CD1c-positive myeloid dendritic cell (primary cell): ENCODE measurements at regions not wholly inside any gene's neighbourhood (a gene's known extent, or its start where the extent isn't known, plus 50 kb on each side); places are given as distances from the start of the nearest gene placed in this dataset.

Experiments used
- DNase-seq: peaks from one replicate; pipeline ENCODE4 v3.0.0-alpha.2; 2016; ENCODE audit errors: extremely low spot score

DNA sequence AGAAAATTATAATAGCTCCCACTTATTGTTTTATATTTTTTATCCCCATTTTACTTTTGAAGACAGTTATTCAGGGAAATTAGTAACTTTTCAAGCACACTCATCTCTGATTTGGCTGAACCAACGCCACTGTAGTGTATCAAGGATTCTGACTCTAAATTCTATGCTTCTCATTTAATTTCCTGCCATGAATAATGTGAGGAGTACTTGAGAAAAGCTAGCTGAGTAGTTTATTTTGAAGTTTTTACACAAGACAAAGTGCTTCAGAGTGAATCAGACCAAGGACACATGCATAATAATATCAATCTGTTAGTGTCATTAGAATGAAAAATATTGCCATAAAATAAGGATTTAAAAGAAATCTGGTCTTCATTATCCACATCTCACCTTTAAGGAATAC, 329.9 kb downstream of the SLITRK6 start:
- no peak for DNase-seq

GRCh38 chr13:85462792-85463425, 336.3 kb downstream of the SLITRK6 start:
- DNase-seq, result no peak

DNA sequence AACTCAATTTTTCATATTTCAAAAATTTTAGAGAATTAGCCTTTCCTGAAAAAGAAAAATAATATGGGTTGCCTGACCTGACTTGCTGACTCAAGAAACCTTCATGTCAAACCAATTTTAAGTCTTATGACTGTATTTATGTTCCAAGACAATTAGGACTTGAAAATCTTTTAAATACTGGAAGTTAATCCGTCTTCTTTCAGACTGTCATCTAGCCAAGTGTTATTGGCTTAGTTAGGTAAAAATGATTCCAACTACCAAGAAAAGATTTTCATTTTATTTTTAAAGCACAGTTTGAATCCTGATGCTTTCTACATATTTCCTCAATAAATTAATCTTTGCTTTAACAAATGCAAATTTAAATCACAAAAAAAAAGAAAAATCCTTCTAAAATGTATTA, 337.6 kb downstream of the SLITRK6 start:
- DNase-seq, result no peak

DNA sequence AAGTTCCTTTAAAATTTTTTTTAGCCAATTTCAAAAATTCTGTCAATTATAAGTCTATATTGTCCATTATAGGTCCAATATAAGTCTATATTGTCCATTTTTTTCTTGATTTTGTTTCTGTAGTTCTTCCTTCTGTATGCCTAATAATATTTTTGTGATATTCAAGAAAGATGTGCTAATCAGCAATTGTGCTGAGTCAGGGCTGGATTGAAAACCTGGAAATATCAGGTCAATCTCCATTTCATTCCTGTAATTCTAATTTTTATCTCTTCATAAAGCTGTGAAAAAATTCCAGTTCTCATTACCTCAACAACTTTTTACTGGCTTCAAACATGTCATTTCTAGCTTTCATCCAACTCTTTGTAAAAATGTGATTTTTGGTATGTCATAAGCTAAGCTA, 353.7 kb downstream of the SLITRK6 start:
- DNase-seq, result no peak

- DNase-seq, result no peak
Observed at GRCh38 chr13:85441975-85442374, 357.2 kb downstream of the SLITRK6 start.

DNA sequence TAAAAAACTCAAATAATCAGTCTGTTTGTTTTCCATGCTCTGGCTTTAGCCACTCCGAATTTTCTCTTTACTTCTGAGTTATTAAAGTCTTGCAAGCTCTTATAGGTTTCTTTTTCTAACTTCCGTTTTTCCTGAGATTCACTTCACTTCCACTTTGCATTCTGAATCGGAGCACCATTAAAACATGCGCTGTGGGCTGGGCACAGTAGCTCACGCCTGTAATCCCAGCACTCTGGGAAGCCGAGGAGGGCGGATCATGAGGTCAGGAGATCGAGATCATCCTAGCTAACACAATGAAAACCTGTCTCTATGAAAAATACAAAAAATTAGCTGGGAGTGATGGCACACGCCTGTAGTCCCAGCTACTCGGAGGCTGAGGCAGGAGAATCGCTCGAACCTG, 357.9 kb downstream of the SLITRK6 start:
- DNase-seq, result no peak

- no peak for DNase-seq
Observed at GRCh38 chr13:85436029-85436428, 363.2 kb downstream of the SLITRK6 start.

DNA sequence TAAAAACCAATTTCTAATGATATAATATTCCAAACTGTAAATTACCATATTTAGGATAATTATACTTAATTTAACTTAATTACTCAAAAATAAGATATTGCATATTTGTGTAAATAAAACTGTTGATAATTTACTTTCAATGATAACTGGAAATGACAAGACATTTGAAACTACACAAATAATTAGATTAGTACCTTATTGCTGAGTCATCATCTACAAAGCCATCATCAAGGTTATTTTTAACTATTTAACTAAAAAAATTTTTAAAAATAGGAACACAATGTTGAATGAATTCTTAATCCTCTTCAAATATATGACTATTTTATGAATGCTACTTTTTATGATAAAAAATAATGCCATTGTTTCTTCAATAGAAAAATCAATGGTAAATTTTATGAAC, 364.3 kb downstream of the SLITRK6 start:
- DNase-seq, result no peak

- no peak for DNase-seq
Observed at GRCh38 chr13:85432881-85433280, 366.3 kb downstream of the SLITRK6 start.

DNA sequence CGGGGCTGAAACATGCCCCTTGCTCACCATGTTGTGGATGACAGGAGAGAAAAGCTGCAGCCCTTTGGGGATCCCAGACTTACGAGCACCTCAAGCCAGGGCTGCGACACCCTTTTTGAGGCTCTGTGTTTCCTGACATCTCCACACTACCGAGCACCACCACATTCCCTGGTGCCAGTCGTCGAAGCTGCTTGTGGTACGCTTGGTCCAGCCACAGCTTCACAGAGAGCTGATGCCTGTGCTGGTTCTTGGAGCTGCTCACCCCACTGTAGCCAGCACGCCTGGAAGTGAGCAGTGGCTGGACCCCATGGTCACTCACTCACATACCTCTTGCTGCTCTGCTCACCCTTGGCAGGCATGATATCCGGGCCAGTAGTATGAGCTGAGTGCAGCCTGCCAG, 367.5 kb downstream of the SLITRK6 start:
- DNase-seq, result no peak

GRCh38 chr13:85430216-85430794, 368.9 kb downstream of the SLITRK6 start:
- no peak for DNase-seq

DNA sequence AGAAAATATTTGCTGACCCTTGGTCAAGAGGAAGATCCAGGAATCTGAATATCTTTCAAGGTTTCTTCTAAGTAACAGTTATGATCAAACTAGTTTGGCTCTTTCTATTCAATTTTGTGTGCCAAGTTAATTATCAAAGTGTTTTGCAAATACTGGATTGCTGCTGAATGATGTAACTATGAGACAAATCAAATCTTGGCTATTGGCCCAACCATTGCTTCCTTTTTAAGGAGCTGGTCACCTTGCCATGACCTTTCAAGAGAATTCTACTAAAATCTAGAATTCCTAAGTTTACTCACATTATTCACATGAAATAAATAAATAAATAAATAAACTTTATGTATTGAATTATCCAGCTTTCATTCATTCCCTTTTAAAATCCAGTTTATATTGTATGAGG, 371.8 kb downstream of the SLITRK6 start:
- no peak for DNase-seq

GRCh38 chr13:85420136-85420535, 379.1 kb downstream of the SLITRK6 start:
- DNase-seq, result no peak

GRCh38 chr13:85419611-85420010, 379.6 kb downstream of the SLITRK6 start:
- no peak for DNase-seq

GRCh38 chr13:85417807-85418206, 381.4 kb downstream of the SLITRK6 start:
- no peak for DNase-seq

DNA sequence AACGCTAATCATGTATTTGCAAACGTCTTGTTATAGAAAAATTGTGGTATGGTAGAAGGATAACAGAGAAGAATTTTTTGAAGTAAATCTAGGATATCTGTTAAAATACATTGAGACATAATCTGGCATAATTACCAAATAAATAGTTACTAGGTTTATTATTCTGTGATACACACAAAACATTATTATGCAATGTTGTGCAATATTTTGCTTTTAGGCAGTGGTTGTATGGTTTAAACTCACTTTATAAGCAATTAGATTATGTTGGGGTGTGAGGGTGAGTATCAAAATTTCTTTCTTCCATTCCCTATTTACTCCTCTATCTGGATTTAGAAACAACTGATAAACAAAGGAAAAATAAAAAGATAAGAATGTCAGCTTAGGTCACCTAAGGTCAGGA, 385.6 kb downstream of the SLITRK6 start:
- DNase-seq, result no peak

DNA sequence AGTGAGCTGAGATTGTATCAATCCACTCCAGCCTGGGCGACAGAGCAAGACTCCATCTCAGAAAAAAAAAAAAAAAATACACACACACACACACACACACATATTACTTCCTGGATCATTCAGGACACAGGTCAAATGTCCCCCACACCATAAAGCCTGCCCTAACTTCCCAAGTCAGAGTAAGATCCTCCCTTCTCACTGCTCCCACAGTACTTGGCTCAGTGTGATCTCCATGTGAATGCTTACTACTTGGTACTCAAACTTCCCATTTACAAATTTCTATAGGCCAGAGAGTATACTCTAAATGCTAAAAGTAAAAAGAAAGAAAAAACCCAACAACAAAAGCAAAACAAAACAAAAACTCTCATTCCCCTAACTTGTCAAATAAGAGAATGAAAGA, 386.8 kb downstream of the SLITRK6 start:
- DNase-seq, result no peak

- no peak for DNase-seq
Observed at GRCh38 chr13:85411591-85411990, 387.6 kb downstream of the SLITRK6 start.

GRCh38 chr13:85408415-85408814, 390.8 kb downstream of the SLITRK6 start:
- no peak for DNase-seq

GRCh38 chr13:85406269-85406975, 392.8 kb downstream of the SLITRK6 start:
- no peak for DNase-seq

GRCh38 chr13:85405316-85405897, 393.8 kb downstream of the SLITRK6 start:
- DNase-seq, result no peak

- no peak for DNase-seq
Observed at GRCh38 chr13:85386424-85386823, 412.8 kb downstream of the SLITRK6 start.

GRCh38 chr13:85383291-85383690, 415.9 kb downstream of the SLITRK6 start:
- DNase-seq, result no peak
